HCT116 (cell line): ENCODE measurements at regions not wholly inside any gene's neighbourhood (a gene's known extent, or its start where the extent isn't known, plus 50 kb on each side); places are given as distances from the start of the nearest gene placed in this dataset.

Source experiments
- POLR2A ChIP-seq: IDR thresholded peaks from 2 replicates; pipeline ENCODE4 v1.7.0; 2011; ENCODE audit warnings: borderline replicate concordance; ENCODE audit not compliant: insufficient read depth, insufficient read length; ENCODE audit errors: extremely low read depth
- POLR2AphosphoS5 ChIP-seq: IDR thresholded peaks from 2 replicates; pipeline ENCODE4 v1.6.1; 2011; ENCODE audit warnings: mild to moderate bottlenecking, low read depth, low read length, moderate library complexity
- SP1 ChIP-seq: IDR thresholded peaks from 2 replicates; pipeline ENCODE4 v1.6.1; 2012; ENCODE audit warnings: low read depth
- TCF7L2 ChIP-seq: IDR thresholded peaks from 2 replicates; pipeline ENCODE4 v1.7.0; 2011; ENCODE audit warnings: borderline replicate concordance, inconsistent platforms; ENCODE audit not compliant: insufficient read depth, insufficient read length; ENCODE audit errors: extremely low read depth
- YY1 ChIP-seq: IDR thresholded peaks from 2 replicates; pipeline ENCODE4 v1.6.1; 2011; ENCODE audit warnings: low read length, low read depth, moderate library complexity, mild to moderate bottlenecking; ENCODE audit not compliant: insufficient replicate concordance; ENCODE audit errors: extremely low read depth
- ZBTB33 ChIP-seq: IDR thresholded peaks from 2 replicates; pipeline ENCODE4 v1.6.1; 2011; ENCODE audit warnings: mild to moderate bottlenecking, low read length, moderate library complexity; ENCODE audit not compliant: insufficient replicate concordance; ENCODE audit errors: extremely low read depth
- ZNF274 ChIP-seq: fragments of 200-500 bp; sonication (Bioruptor generic); IDR thresholded peaks from 2 replicates; pipeline ENCODE4 v1.6.1; 2014; ENCODE audit warnings: mild to moderate bottlenecking, low read depth, low read length, inconsistent platforms
- TF ChIP-seq, protein P1 (sequence below), 3 experiments: fragments of 200-600 bp in 1 of 3; sonication (generic) in 1 of 3; IDR thresholded peaks in 2 of 3; conservative IDR thresholded peaks in 1 of 3; 2 replicates each; pipeline ENCODE4 v1.5.1; 2012 to 2017; ENCODE audit warnings: low read depth in 2 of 3, low read length in 2 of 3, antibody characterized with exemption in 1 of 3, borderline replicate concordance in 1 of 3, control low read depth in 1 of 3, mild to moderate bottlenecking in 1 of 3, mixed read lengths in 1 of 3, mixed run types in 1 of 3, moderate library complexity in 1 of 3; ENCODE audit not compliant: insufficient read depth in 1 of 3

DNA sequence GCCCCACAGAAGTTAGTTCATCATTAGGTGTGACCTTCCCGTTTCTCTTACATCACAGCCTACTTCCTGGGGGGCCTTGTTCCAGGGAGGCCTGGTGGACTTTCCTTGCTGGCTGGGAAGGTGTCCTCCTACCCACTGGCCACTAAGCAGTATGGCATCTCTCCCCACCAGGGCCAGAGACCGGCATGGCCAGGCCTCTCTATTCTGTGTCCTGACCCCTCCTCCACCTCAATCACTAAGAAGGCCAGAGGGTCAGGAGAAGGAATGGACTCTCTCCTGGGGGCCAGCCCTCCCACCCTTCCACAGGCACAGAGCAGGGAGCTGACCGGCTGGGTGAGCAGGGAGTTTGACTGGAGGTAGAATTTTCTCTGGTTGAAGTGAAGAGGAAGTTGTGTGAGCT, 81.9 kb downstream of the PJA1 start:
- no peak for TF ChIP-seq POLR2AphosphoS5
- TF ChIP-seq TCF7L2, result no peak
- TF ChIP-seq ZNF274, result no peak
- no peak for TF ChIP-seq SP1
- TF ChIP-seq, protein P1, sequence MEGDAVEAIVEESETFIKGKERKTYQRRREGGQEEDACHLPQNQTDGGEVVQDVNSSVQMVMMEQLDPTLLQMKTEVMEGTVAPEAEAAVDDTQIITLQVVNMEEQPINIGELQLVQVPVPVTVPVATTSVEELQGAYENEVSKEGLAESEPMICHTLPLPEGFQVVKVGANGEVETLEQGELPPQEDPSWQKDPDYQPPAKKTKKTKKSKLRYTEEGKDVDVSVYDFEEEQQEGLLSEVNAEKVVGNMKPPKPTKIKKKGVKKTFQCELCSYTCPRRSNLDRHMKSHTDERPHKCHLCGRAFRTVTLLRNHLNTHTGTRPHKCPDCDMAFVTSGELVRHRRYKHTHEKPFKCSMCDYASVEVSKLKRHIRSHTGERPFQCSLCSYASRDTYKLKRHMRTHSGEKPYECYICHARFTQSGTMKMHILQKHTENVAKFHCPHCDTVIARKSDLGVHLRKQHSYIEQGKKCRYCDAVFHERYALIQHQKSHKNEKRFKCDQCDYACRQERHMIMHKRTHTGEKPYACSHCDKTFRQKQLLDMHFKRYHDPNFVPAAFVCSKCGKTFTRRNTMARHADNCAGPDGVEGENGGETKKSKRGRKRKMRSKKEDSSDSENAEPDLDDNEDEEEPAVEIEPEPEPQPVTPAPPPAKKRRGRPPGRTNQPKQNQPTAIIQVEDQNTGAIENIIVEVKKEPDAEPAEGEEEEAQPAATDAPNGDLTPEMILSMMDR (IDR thresholded peaks at IDR 0.05 in 2 of 3, conservative IDR thresholded peaks at IDR 0.05 in 1 of 3; ENCODE audit: borderline replicate concordance in 1 of 3, insufficient read depth in 1 of 3, low read depth in 2 of 3, low read length in 2 of 3), result no peak
- TF ChIP-seq POLR2A, result no peak
- TF ChIP-seq ZBTB33, result no peak
- no peak for TF ChIP-seq YY1
